ENCODE measurements at regions not wholly inside any gene's neighbourhood (a gene's known extent, or its start where the extent isn't known, plus 50 kb on each side); places are given as distances from the start of the nearest gene placed in this dataset.

- Histone ChIP-seq H3K27me3 (no peaks in the 10 kb centered on the region), H3K4me3 (no peak overlapping the region), H3K27ac (no peak overlapping the region), H3K4me1 (no peaks in the 10 kb centered on the region), H3K9me3 (no peaks in the 10 kb centered on the region), H3K36me3 (no peaks in the 10 kb centered on the region)
- TF ChIP-seq CTCF (IDR thresholded peaks at IDR 0.05) = no peak
- TF ChIP-seq POLR2A (IDR thresholded peaks at IDR 0.05) = no peak
- intact Hi-C loops (cut with DNase I; ENCODE audit: low total_unique reads) = no loop called here
- no peak for DNase-seq
These were observed 194.9 kb upstream of the TNRC6C start for GRCh38 chr17:77763575-77763974.

GRCh38 chr17:77765292-77765691 lies 193.2 kb upstream of the TNRC6C start:
- intact Hi-C loops (cut with DNase I; ENCODE audit: low total_unique reads) = no loop called here
- DNase-seq = no peak
- Histone ChIP-seq H3K27ac (no peak overlapping the region), H3K36me3 (no peaks in the 10 kb centered on the region), H3K9me3 (no peaks in the 10 kb centered on the region), H3K4me1 (no peaks in the 10 kb centered on the region), H3K27me3 (no peaks in the 10 kb centered on the region), H3K4me3 (no peak overlapping the region)
- TF ChIP-seq CTCF (IDR thresholded peaks at IDR 0.05) (no peak), POLR2A (IDR thresholded peaks at IDR 0.05) (no peak)

- Histone ChIP-seq H3K4me3 (no peak overlapping the region), H3K9me3 (no peaks in the 10 kb centered on the region), H3K27ac (no peak overlapping the region), H3K27me3 (no peaks in the 10 kb centered on the region), H3K4me1 (no peaks in the 10 kb centered on the region), H3K36me3 (no peaks in the 10 kb centered on the region)
- intact Hi-C loops (cut with DNase I; ENCODE audit: low total_unique reads) = no loop called here
- TF ChIP-seq POLR2A (IDR thresholded peaks at IDR 0.05) (no peak), CTCF (IDR thresholded peaks at IDR 0.05) (no peak)
- no peak for DNase-seq
These were observed 191.4 kb upstream of the TNRC6C start for GRCh38 chr17:77767148-77767547.

- intact Hi-C loops (cut with DNase I; ENCODE audit: low total_unique reads) = no loop called here
- no peaks in the 10 kb centered on the region for H3K9me3 ChIP-seq
- TF ChIP-seq CTCF (IDR thresholded peaks at IDR 0.05) = no peak
- no peak for TF ChIP-seq POLR2A (IDR thresholded peaks at IDR 0.05)
- H3K27ac ChIP-seq = no peak overlapping the region
- H3K4me3 ChIP-seq = no peak overlapping the region
- no peak for DNase-seq
- no peaks in the 10 kb centered on the region for H3K27me3 ChIP-seq
- H3K36me3 ChIP-seq = no peaks in the 10 kb centered on the region
- no peaks in the 10 kb centered on the region for H3K4me1 ChIP-seq
These were observed 190.2 kb upstream of the TNRC6C start for GRCh38 chr17:77768248-77768852.

GRCh38 chr17:77769215-77769614 lies 189.3 kb upstream of the TNRC6C start:
- intact Hi-C loops (cut with DNase I; ENCODE audit: low total_unique reads) = no loop called here
- H3K27me3 ChIP-seq = no peaks in the 10 kb centered on the region
- no peak for DNase-seq
- H3K4me3 ChIP-seq = no peak overlapping the region
- TF ChIP-seq CTCF (IDR thresholded peaks at IDR 0.05) (no peak), POLR2A (IDR thresholded peaks at IDR 0.05) (no peak)
- H3K27ac ChIP-seq = no peak overlapping the region
- no peaks in the 10 kb centered on the region for H3K36me3 ChIP-seq
- H3K9me3 ChIP-seq = no peaks in the 10 kb centered on the region
- no peaks in the 10 kb centered on the region for H3K4me1 ChIP-seq
